Osteoblast (primary cell): ENCODE measurements at regions not wholly inside any gene's neighbourhood (a gene's known extent, or its start where the extent isn't known, plus 50 kb on each side); places are given as distances from the start of the nearest gene placed in this dataset.

Experiments
- DNase-seq: peaks from one replicate; pipeline ENCODE4 v3.0.0; 2011; ENCODE audit warnings: low spot score, mixed read lengths; ENCODE audit not compliant: insufficient read length; ENCODE audit errors: missing footprints
- H2AFZ ChIP-seq: 2 replicates; pipeline ENCODE4 v1.6.0; 2011; ENCODE audit warnings: mild to moderate bottlenecking, low read length
- H3K27ac ChIP-seq: 2 replicates; pipeline ENCODE4 v1.5.1; 2011; ENCODE audit warnings: mild to moderate bottlenecking, low read depth, low read length, moderate library complexity
- H3K27me3 ChIP-seq: 2 replicates; pipeline ENCODE4 v1.6.0; 2012; ENCODE audit warnings: mild to moderate bottlenecking, control low read depth, inconsistent platforms, low read length, moderate library complexity; ENCODE audit not compliant: insufficient read depth
- H3K36me3 ChIP-seq: 2 replicates; pipeline ENCODE4 v1.5.1; 2011; ENCODE audit warnings: mild to moderate bottlenecking, low read length, control low read depth, moderate library complexity; ENCODE audit not compliant: insufficient read depth
- H3K4me1 ChIP-seq: 2 replicates; pipeline ENCODE4 v1.5.1; 2011; ENCODE audit warnings: mild to moderate bottlenecking, low read length, control low read depth, moderate library complexity; ENCODE audit not compliant: insufficient read depth
- H3K4me2 ChIP-seq: 2 replicates; pipeline ENCODE4 v1.6.0; 2011; ENCODE audit warnings: mild to moderate bottlenecking, low read length; ENCODE audit not compliant: insufficient read depth
- H3K4me3 ChIP-seq: fragments of 200-600 bp; sonication (generic); 3 replicates; pipeline ENCODE4 v1.5.1; 2012; ENCODE audit warnings: mild to moderate bottlenecking, low read length, inconsistent platforms; ENCODE audit not compliant: insufficient read depth
- H3K79me2 ChIP-seq: 2 replicates; pipeline ENCODE4 v1.6.0; 2012; ENCODE audit warnings: mild to moderate bottlenecking, low read length, control low read depth, inconsistent platforms; ENCODE audit not compliant: insufficient read depth
- H3K9me3 ChIP-seq: 2 replicates; pipeline ENCODE4 v1.5.1; 2011; ENCODE audit warnings: low read depth, low read length, control low read depth
- H4K20me1 ChIP-seq: 2 replicates; pipeline ENCODE4 v1.6.0; 2012; ENCODE audit warnings: mild to moderate bottlenecking, low read length, control low read depth; ENCODE audit not compliant: insufficient read depth
- CTCF ChIP-seq: IDR thresholded peaks from 2 replicates; pipeline ENCODE4 v1.5.1; 2011; ENCODE audit warnings: mild to moderate bottlenecking, low read depth, low read length, moderate library complexity; ENCODE audit errors: extremely low read depth

DNA sequence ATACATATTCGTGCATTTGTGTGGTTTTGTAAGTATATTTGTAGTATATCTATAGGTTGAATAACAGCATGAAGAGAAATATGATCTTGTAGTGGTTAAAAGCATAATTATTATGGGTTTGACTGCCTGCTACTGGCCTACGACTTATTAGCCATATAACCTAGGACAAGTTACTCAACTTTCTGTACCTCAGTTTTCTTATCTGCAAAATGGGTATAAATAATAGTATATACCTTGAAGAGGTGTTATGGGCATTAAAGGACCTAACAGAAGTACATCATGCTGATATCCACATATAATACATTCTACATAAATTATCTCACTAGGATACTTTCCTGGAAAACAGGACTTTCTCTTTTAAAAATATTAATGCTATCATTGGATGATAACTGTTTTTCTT, 118.3 kb upstream of the ELL2 start:
- no peak for TF ChIP-seq CTCF
- Histone ChIP-seq H2AFZ (no peak overlapping the region), H4K20me1 (no peaks in the 10 kb centered on the region), H3K27me3 (no peaks in the 10 kb centered on the region), H3K4me3 (no peak overlapping the region), H3K79me2 (no peaks in the 10 kb centered on the region), H3K9me3 (no peaks in the 10 kb centered on the region), H3K4me1 (peaks cover 34% of the 10 kb centered on the region), H3K36me3 (no peaks in the 10 kb centered on the region), H3K27ac (peak overlapping the region; percentile 88), H3K4me2 (no peak overlapping the region)
- DNase-seq = no peak

DNA sequence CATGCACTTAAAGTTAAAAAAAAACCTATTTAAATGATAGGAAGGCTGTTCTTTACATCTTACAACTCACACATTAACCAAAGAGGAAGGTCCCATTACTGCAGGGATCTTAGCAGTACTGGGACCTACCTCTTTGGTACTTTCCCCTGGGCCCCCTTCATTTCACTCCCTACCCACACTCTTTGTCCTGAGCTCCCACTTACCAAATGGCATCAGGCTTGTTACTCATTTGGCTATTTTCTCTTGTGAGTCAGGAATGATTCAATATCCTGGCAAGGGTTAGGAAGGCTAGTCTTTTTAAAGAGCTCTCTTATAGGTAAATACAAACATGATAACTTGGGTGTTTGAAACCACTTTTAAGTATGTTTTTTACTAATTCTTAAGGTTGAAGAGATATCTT, 117.4 kb upstream of the ELL2 start:
- Histone ChIP-seq H3K4me2 (peak overlapping the region; percentile 54), H2AFZ (no peak overlapping the region), H3K27ac (peak overlapping the region; percentile 88), H3K36me3 (no peaks in the 10 kb centered on the region), H3K4me1 (peaks cover 37% of the 10 kb centered on the region), H3K9me3 (no peaks in the 10 kb centered on the region), H3K27me3 (no peaks in the 10 kb centered on the region), H3K4me3 (no peak overlapping the region), H4K20me1 (no peaks in the 10 kb centered on the region), H3K79me2 (no peaks in the 10 kb centered on the region)
- no peak for TF ChIP-seq CTCF
- DNase-seq = peak; percentile 32

DNA sequence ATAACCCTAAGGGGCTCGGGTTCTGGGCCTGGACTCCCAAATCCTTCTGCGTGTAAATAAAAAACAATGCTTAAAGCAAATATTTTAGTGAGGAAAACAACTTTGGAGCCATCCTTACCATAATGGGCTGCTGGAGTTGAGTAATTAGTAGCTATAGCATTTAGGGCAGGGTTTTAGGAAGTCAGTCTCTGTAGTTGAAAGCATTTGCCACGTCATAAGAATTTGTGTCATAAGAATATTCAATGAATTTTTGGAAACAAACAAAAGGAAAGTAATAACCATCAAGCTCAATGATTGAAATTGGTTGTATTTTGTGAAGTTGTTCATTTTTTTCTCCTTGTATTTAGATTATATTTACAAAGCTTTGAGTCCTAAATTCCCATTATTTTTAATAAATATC, 114.8 kb upstream of the ELL2 start:
- Histone ChIP-seq H3K4me3 (no peak overlapping the region), H3K36me3 (no peaks in the 10 kb centered on the region)
- no peak for TF ChIP-seq CTCF

DNA sequence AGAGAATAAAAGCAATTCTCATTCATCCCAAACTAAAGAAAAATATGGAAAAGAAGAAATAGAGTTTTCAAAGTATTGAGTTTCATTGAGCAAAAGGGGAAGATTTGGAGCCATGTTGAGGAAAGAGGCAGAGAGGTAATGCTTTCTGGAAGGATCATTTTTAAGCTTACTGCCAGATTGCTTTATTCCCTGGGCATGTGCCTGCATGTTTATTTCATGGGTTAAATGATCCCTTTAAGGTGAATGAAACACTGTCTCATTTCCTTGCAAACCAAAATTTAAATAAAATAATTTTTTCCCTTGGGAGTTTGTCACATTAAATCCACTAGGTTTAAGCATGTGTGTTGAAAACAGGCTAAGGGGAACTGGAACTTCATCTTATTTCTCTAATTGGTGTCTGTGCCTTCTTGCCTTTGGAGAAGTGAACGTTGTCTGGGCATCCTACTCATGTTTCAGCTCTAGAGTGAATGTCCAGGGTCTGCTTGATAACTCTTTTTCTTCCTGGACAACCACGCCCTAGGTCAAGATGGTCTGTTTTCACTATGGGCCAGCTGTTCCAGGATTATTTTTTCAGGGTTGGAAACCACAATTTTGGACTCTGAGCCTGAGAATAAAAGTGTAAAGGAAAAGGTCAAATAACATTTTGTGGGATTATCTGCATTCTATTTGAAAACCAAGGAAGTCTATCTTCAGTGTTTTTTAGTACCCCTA, 114.1 kb upstream of the ELL2 start:
- TF ChIP-seq CTCF = no peak

More for the DNA sequence above, 114.8 kb upstream of the ELL2 start:
- Histone ChIP-seq H3K9me3 (no peaks in the 10 kb centered on the region), H3K27me3 (no peaks in the 10 kb centered on the region), H3K4me2 (no peak overlapping the region), H3K4me1 (peaks cover 35% of the 10 kb centered on the region), H2AFZ (no peak overlapping the region), H3K79me2 (no peaks in the 10 kb centered on the region), H4K20me1 (no peaks in the 10 kb centered on the region), H3K27ac (no peak overlapping the region)
- no peak for DNase-seq

More for the DNA sequence above, 114.1 kb upstream of the ELL2 start:
- no peaks in the 10 kb centered on the region for H3K9me3 ChIP-seq
- H4K20me1 ChIP-seq = no peaks in the 10 kb centered on the region
- no peaks in the 10 kb centered on the region for H3K79me2 ChIP-seq
- peaks cover 29% of the 10 kb centered on the region for H3K4me1 ChIP-seq
- DNase-seq = no peak
- no peaks in the 10 kb centered on the region for H3K36me3 ChIP-seq
- H3K4me3 ChIP-seq = no peak overlapping the region
- no peaks in the 10 kb centered on the region for H3K27me3 ChIP-seq
- H2AFZ ChIP-seq = peak overlapping the region; percentile 6
- H3K4me2 ChIP-seq = no peak overlapping the region
- H3K27ac ChIP-seq = no peak overlapping the region
